Type B pancreatic cell (in vitro differentiated cells): ENCODE measurements at regions not wholly inside any gene's neighbourhood (a gene's known extent, or its start where the extent isn't known, plus 50 kb on each side); places are given as distances from the start of the nearest gene placed in this dataset.

Experiments used
- DNase-seq: peaks from one replicate; pipeline ENCODE4 v3.0.0; 2021; ENCODE audit warnings: mixed read lengths; ENCODE audit not compliant: unreplicated experiment; ENCODE audit errors: extremely low spot score
- H3K27ac Mint-ChIP-seq: 2 replicates; pipeline ENCODE4 v1.8.0; 2021; ENCODE audit warnings: mild to moderate bottlenecking, mixed read lengths
- H3K27me3 Mint-ChIP-seq: 2 replicates; pipeline ENCODE4 v1.8.0; 2021; ENCODE audit warnings: mixed read lengths
- H3K36me3 Mint-ChIP-seq: 2 replicates; pipeline ENCODE4 v1.8.0; 2021; ENCODE audit warnings: mixed read lengths
- H3K4me1 Mint-ChIP-seq: one replicate; pipeline ENCODE4 v1.8.0; 2021; ENCODE audit warnings: mixed read lengths; ENCODE audit not compliant: unreplicated experiment
- H3K4me3 Mint-ChIP-seq: 2 replicates; pipeline ENCODE4 v1.8.0; 2021; ENCODE audit warnings: mild to moderate bottlenecking, mixed read lengths
- H3K9me3 Mint-ChIP-seq: 2 replicates; pipeline ENCODE4 v1.8.0; 2021; ENCODE audit warnings: mixed read lengths
- CTCF ChIP-seq: fragments of 200-600 bp; sonication (generic); conservative IDR thresholded peaks from 2 replicates; pipeline ENCODE4 v1.5.0; 2021; ENCODE audit warnings: antibody characterized with exemption, mild to moderate bottlenecking

- Mint-ChIP-seq H3K4me1 (peaks cover 18% of the 10 kb centered on the region), H3K9me3 (peaks cover 8% of the 10 kb centered on the region), H3K36me3 (peaks cover 6% of the 10 kb centered on the region), H3K27ac (peak overlapping the region; percentile 8), H3K4me3 (no peak overlapping the region), H3K27me3 (no peaks in the 10 kb centered on the region)
- DNase-seq: no peak
- TF ChIP-seq CTCF: no peak
Observed at GRCh38 chr5:125316915-125317535, 570.6 kb upstream of the ZNF608 start.

- no peak for TF ChIP-seq CTCF
- Mint-ChIP-seq H3K27me3 (no peaks in the 10 kb centered on the region), H3K4me1 (peaks cover 18% of the 10 kb centered on the region), H3K27ac (peak overlapping the region; percentile 8), H3K9me3 (peaks cover 8% of the 10 kb centered on the region), H3K36me3 (peaks cover 6% of the 10 kb centered on the region), H3K4me3 (peak overlapping the region; percentile 48)
- no peak for DNase-seq
Observed at GRCh38 chr5:125317536-125317995, 571.1 kb upstream of the ZNF608 start.

GRCh38 chr5:125321654-125322053, 575.2 kb upstream of the ZNF608 start:
- no peaks in the 10 kb centered on the region for H3K9me3 Mint-ChIP-seq
- H3K4me1 Mint-ChIP-seq: peaks cover 37% of the 10 kb centered on the region
- H3K27me3 Mint-ChIP-seq: no peaks in the 10 kb centered on the region

GRCh38 chr5:125323613-125324012, 577.2 kb upstream of the ZNF608 start:
- DNase-seq: no peak
- no peak for TF ChIP-seq CTCF
- Mint-ChIP-seq H3K4me1 (peaks cover 40% of the 10 kb centered on the region), H3K9me3 (no peaks in the 10 kb centered on the region), H3K36me3 (no peaks in the 10 kb centered on the region), H3K4me3 (no peak overlapping the region), H3K27ac (no peak overlapping the region), H3K27me3 (no peaks in the 10 kb centered on the region)

More at GRCh38 chr5:125321654-125322053, 575.2 kb upstream of the ZNF608 start:
- no peak overlapping the region for H3K27ac Mint-ChIP-seq
- TF ChIP-seq CTCF: no peak
- no peaks in the 10 kb centered on the region for H3K36me3 Mint-ChIP-seq
- no peak overlapping the region for H3K4me3 Mint-ChIP-seq
- DNase-seq: no peak

GRCh38 chr5:125325488-125326149, 579.2 kb upstream of the ZNF608 start:
- no peak for DNase-seq
- H3K36me3 Mint-ChIP-seq: no peaks in the 10 kb centered on the region
- H3K9me3 Mint-ChIP-seq: peaks cover 4% of the 10 kb centered on the region
- no peak for TF ChIP-seq CTCF
- H3K27me3 Mint-ChIP-seq: no peaks in the 10 kb centered on the region
- H3K27ac Mint-ChIP-seq: no peak overlapping the region
- H3K4me3 Mint-ChIP-seq: no peak overlapping the region
- peaks cover 40% of the 10 kb centered on the region for H3K4me1 Mint-ChIP-seq
